Right lobe of liver (tissue), 4 donors: ENCODE measurements at regions not wholly inside any gene's neighbourhood (a gene's known extent, or its start where the extent isn't known, plus 50 kb on each side); places are given as distances from the start of the nearest gene placed in this dataset.

Experiments
- POLR2A ChIP-seq: fragments of 450-650 bp; IDR thresholded peaks from one replicate; pipeline ENCODE4 v1.6.1; 2017; ENCODE audit warnings: antibody characterized with exemption, mild to moderate bottlenecking
- TF ChIP-seq, protein P1 (sequence below), 4 donors: fragments of 200-600 bp in 3 of 4; fragments of 450-650 bp in 1 of 4; IDR thresholded peaks; one replicate each; pipeline versions ENCODE4 v1.5.1 to v1.8.0; 2016 to 2022; ENCODE audit warnings: antibody characterized with exemption in 4 of 4, mild to moderate bottlenecking in 2 of 4
- donor health status: DM: no; HTN: no; CAD: no.
- donor health status: DM: no; HTN: no; CAD: no.
- donor health status: DM: no; HTN: yes; CAD: no.

DNA sequence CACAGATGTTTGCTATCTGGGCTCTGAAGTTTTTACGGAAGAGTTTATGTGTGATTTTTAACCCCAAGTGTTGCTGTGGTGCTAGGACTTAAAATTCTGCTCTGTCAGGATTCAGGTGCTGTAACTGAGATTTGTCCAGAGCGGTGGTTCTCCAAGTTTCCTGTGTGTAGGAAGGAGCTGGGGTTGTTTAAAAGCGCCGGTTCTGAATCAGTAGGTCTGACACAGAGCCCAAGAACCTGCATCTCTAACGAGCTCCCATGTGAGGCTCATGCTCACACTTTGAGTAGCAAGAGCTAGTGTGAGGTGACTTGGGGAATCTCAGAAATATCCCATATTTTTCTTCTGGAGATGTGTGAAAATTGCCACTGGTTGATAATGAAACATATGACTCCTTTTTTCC is 325.5 kb downstream of the SATB1 start:
- TF ChIP-seq, protein P1, sequence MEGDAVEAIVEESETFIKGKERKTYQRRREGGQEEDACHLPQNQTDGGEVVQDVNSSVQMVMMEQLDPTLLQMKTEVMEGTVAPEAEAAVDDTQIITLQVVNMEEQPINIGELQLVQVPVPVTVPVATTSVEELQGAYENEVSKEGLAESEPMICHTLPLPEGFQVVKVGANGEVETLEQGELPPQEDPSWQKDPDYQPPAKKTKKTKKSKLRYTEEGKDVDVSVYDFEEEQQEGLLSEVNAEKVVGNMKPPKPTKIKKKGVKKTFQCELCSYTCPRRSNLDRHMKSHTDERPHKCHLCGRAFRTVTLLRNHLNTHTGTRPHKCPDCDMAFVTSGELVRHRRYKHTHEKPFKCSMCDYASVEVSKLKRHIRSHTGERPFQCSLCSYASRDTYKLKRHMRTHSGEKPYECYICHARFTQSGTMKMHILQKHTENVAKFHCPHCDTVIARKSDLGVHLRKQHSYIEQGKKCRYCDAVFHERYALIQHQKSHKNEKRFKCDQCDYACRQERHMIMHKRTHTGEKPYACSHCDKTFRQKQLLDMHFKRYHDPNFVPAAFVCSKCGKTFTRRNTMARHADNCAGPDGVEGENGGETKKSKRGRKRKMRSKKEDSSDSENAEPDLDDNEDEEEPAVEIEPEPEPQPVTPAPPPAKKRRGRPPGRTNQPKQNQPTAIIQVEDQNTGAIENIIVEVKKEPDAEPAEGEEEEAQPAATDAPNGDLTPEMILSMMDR (IDR thresholded peaks at IDR 0.05) = no peak
- TF ChIP-seq POLR2A = no peak
